Fibroblast of lung (primary cell): ENCODE measurements at regions not wholly inside any gene's neighbourhood (a gene's known extent, or its start where the extent isn't known, plus 50 kb on each side); places are given as distances from the start of the nearest gene placed in this dataset.

Experiments
- CTCF ChIP-seq, 2 donors: IDR thresholded peaks in 1 of 2; conservative IDR thresholded peaks in 1 of 2; 1 replicate in 1 of 2; 2 replicates in 1 of 2; pipeline ENCODE4 v1.5.1; 2011 to 2012; ENCODE audit warnings: low read length in 2 of 2, control low read depth in 1 of 2, inconsistent platforms in 1 of 2, low read depth in 1 of 2, mild to moderate bottlenecking in 1 of 2
- EZH2 ChIP-seq: IDR thresholded peaks from 2 replicates; pipeline ENCODE4 v1.5.1; 2012; ENCODE audit warnings: low read length, control low read depth, mild to moderate bottlenecking; ENCODE audit errors: missing control alignments

GRCh38 chr3:84680700-84681099 is 278.1 kb upstream of the CADM2 start:
- no peak for TF ChIP-seq CTCF (conservative IDR thresholded peaks at IDR 0.05 in 1 of 2, IDR thresholded peaks at IDR 0.05 in 1 of 2; ENCODE audit: low read depth in 1 of 2, low read length in 2 of 2)
- no peak for TF ChIP-seq EZH2
